Heart right ventricle (tissue), 16 donors: ENCODE measurements at regions not wholly inside any gene's neighbourhood (a gene's known extent, or its start where the extent isn't known, plus 50 kb on each side); places are given as distances from the start of the nearest gene placed in this dataset.

Source experiments
- ATAC-seq, 8 donors: fragments of 200-7000 bp; cut with Tn5 transposase; one replicate each; pipeline ENCODE4 v1.9.1; 2020; ENCODE audit warnings: mild to moderate bottlenecking in 8 of 8, moderate library complexity in 8 of 8, moderate number of reproducible peaks in 1 of 8
- DNase-seq, 2 donors: peaks; one replicate each; pipeline ENCODE4 v3.0.0-alpha.2; 2020
- H3K27ac ChIP-seq, 10 donors: fragments of 200-600 bp; sonication (generic) in 2 of 10; one replicate each; pipeline versions ENCODE4 v1.5.0 to v1.8.0; 2020 to 2022; ENCODE audit warnings: mild to moderate bottlenecking in 3 of 10
- H3K27me3 ChIP-seq, 7 donors: fragments of 200-600 bp; one replicate each; pipeline ENCODE4 v1.8.0; 2021 to 2022; ENCODE audit warnings: mild to moderate bottlenecking in 2 of 7
- H3K36me3 ChIP-seq, 9 donors: fragments of 200-600 bp; sonication (generic) in 1 of 9; one replicate each; pipeline versions ENCODE4 v1.5.0 to v1.8.0; 2020 to 2022; ENCODE audit warnings: mild to moderate bottlenecking in 2 of 9
- H3K4me1 ChIP-seq, 9 donors: fragments of 200-600 bp; sonication (generic) in 1 of 9; one replicate each; pipeline versions ENCODE4 v1.5.0 to v1.8.0; 2020 to 2022; ENCODE audit warnings: mild to moderate bottlenecking in 4 of 9
- H3K4me3 ChIP-seq, 10 donors: fragments of 200-600 bp; sonication (generic) in 2 of 10; one replicate each; pipeline versions ENCODE4 v1.5.0 to v1.8.0; 2020 to 2022; ENCODE audit warnings: mild to moderate bottlenecking in 7 of 10, moderate library complexity in 2 of 10
- H3K9me3 ChIP-seq, 11 donors: fragments of 200-600 bp in 10 of 11; sonication (generic) in 2 of 11; one replicate each; pipeline versions ENCODE4 v1.5.0 to v1.8.0; 2013 to 2022; ENCODE audit warnings: mild to moderate bottlenecking in 2 of 11, control low read depth in 1 of 11, moderate library complexity in 1 of 11
- CTCF ChIP-seq, 9 donors: fragments of 200-600 bp; sonication (generic) in 2 of 9; IDR thresholded peaks; one replicate each; pipeline versions ENCODE4 v1.5.0 to v1.8.0; 2021 to 2022; ENCODE audit warnings: antibody characterized with exemption in 9 of 9, mild to moderate bottlenecking in 5 of 9, moderate library complexity in 1 of 9
- WGBS, 2 donors: extraction: QIAGEN DNeasy Blood & Tissue Kit; methylation state at CpG; one replicate each; pipeline ENCODE4 v1.1.7; 2013; ENCODE audit warnings: inconsistent platforms in 1 of 2; 5-methylcytosine and 5-hydroxymethylcytosine counted together
- intact Hi-C, 10 donors: fragments of 100-400 bp; cut with DNase I; formaldehyde crosslinking; loops; one replicate each; pipeline versions ENCODE4 v1.11.1 to v1.14.2; 2022
- donor health status: Arrhythmogenic right ventricular cardiomyopathy.
- donor health status: ischemic (EF 13 %, LVEDD 7.1; RV severe dilation, severe dysfunction).
- donor health status: healthy with polysubstance abuse.
- donor health status: DM: no; HTN: yes; CAD: no.
- donor health status: DM: no; HTN: no; CAD: no.
- donor health status: ischemic (EF 25% LVEDD 6.9; RV normal size, moderate dysfunction).
- donor health status: ischemic (EF 25% LVEDD 5.7; RV mildly dilated, moderate dysfunction).
- donor health status: healthy.
- donor health status: DM: yes; HTN: yes; CAD: no.
- donor health status: Ischemic cardiomyopathy.
- donor health status: ischemic (EF 35%, LVEDD 5.7; RV mildly dilated, moderate dysfunction).
- donor health status: nonischemic (EF 11% LVEDD 7.7; RV severe dilation, severe dysfunction).
- donor health status: DM: yes; HTN: yes; CAD: no.
- donor health status: PGD.
- donor health status: ischemic (EF 29% LVEDD 5.4; RV normal size, mild dysfunction).
- donor health status: nonischemic (EF 23%, LVEDD 6.1; RV moderate dilation, normal function).

DNA sequence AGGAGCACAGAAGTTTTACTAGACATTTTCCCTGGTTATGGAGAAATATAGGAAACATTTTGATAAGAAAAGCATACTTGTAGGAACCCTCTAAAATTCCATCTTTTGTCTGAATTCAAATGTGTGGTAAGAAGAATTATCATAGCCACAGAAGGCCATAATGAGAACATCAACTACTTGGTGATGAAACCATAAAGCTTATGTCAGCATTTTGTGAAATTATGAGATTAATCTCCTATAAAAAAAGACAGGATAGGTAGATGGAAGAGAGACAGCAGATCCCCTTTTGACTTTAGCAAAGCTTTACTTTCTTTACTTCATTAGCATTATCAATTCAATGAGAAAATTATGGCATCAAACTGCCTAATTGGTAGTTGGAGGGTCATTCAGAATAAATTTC is 697.0 kb downstream of the IGSF11 start:
- no peaks in the 10 kb centered on the region for H3K27me3 ChIP-seq
- no peaks in the 10 kb centered on the region for H3K36me3 ChIP-seq
- no peak for DNase-seq
- intact Hi-C loops = no loop called here
- no peak overlapping the region for H3K4me3 ChIP-seq
- no peaks in the 10 kb centered on the region for H3K4me1 ChIP-seq
- H3K27ac ChIP-seq = no peak overlapping the region
- no peak for TF ChIP-seq CTCF (IDR thresholded peaks at IDR 0.05)
- peaks cover 0 to 20% (median 3%) of the 10 kb centered on the region in 11 donors for H3K9me3 ChIP-seq
- no peak for ATAC-seq

DNA sequence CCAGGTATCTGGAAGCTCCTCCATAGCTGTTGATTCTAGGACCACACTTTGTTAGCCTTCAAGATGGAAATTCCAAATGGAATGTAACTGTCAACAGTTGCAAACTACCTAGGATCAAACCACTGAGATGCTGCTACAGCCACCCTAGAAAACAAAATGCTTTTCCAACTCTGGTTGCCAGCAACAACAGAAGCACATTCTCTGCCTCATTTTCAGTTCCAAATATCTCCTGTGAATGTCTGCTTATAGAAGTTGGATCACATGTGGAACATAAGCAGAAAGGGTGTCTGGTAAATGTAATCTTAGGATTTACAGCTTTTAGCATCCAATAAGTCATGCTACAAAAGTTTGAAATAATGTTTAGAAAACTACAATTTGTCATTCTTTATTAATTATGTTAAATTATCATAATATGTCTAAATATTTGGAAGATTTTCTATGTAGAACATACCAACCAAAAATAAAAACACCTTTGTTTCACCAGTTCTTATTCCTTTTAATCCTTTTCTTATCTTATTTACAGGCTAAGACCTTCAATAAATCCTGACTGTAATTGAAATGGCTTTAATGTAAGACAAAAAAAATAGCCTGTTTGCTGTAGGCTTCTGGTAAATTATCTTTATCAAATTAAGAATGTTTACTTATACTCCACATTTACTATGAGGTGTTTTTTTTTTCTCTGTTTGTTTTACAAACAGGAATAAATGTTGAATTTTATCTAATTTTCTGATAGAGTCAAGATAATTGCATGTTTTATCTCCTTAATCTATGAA is 687.1 kb downstream of the IGSF11 start:
- H3K4me1 ChIP-seq = no peaks in the 10 kb centered on the region
- DNase-seq = no peak
- H3K9me3 ChIP-seq = peaks cover 0 to 19% (median 0%) of the 10 kb centered on the region in 11 donors
- ATAC-seq = no peak
- intact Hi-C loops = no loop called here
- H3K4me3 ChIP-seq = no peak overlapping the region
- no peak overlapping the region for H3K27ac ChIP-seq
- H3K27me3 ChIP-seq = no peaks in the 10 kb centered on the region
- TF ChIP-seq CTCF (IDR thresholded peaks at IDR 0.05) = no peak
- H3K36me3 ChIP-seq = no peaks in the 10 kb centered on the region

DNA sequence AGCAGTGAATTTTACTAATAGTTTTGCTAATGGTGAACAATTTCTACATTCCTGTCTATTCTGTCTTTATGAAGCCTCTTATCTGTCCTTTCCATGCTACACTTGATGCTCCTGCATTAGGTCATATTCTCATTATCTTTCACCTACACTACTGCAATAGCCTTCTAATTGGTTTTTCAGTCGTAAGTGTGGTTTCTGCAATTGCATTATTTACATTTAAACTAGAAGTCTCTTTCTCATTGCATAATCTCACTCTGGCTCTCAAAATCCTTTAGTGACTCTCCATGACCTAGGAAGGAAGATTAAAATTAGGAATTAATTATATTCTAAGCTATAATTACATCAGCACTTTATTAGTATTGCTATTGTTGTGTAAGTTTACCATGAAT is 686.5 kb downstream of the IGSF11 start:
- no peak for DNase-seq
- no peak for TF ChIP-seq CTCF (IDR thresholded peaks at IDR 0.05)
- no peaks in the 10 kb centered on the region for H3K4me1 ChIP-seq
- no peak overlapping the region for H3K27ac ChIP-seq
- H3K9me3 ChIP-seq = peaks cover 0 to 25% (median 0%) of the 10 kb centered on the region in 11 donors
- intact Hi-C loops = no loop called here
- H3K36me3 ChIP-seq = no peaks in the 10 kb centered on the region
- WGBS, 2 donors = 65 to 68% methylated on average over 1 of the region's 1 CpG
- H3K27me3 ChIP-seq = no peaks in the 10 kb centered on the region
- no peak for ATAC-seq
- H3K4me3 ChIP-seq = no peak overlapping the region

- Histone ChIP-seq H3K4me3 (no peak overlapping the region), H3K27me3 (no peaks in the 10 kb centered on the region), H3K9me3 (peaks cover 0 to 72% (median 20%) of the 10 kb centered on the region in 11 donors), H3K27ac (no peak overlapping the region), H3K4me1 (no peaks in the 10 kb centered on the region), H3K36me3 (no peaks in the 10 kb centered on the region)
- WGBS, 2 donors = 71 to 78% methylated on average over 1 of the region's 1 CpG
- intact Hi-C loops = no loop called here
- no peak for DNase-seq
- no peak for ATAC-seq
- no peak for TF ChIP-seq CTCF (IDR thresholded peaks at IDR 0.05)
Observed at GRCh38 chr3:118354556-118354955, 680.1 kb downstream of the IGSF11 start.
